SK-N-SH treated with all-trans-retinoic acid at 6 μM for 48 hours (cell line): ENCODE measurements at regions not wholly inside any gene's neighbourhood (a gene's known extent, or its start where the extent isn't known, plus 50 kb on each side); places are given as distances from the start of the nearest gene placed in this dataset.
"Not testable (repeated sequence)": the region's sequence is repeated elsewhere in the genome, so short reads cannot be mapped to it uniquely, and the experiment has no call there.

Source experiments
- ATAC-seq: fragments of 200-7000 bp; cut with Tn5 transposase; 3 replicates; pipeline ENCODE4 v1.9.1; 2020; ENCODE audit warnings: mild to moderate bottlenecking, moderate library complexity
- ARNTL ChIP-seq: fragments of 450-650 bp; formaldehyde crosslinking; IDR thresholded peaks from 2 replicates; pipeline ENCODE4 v1.5.0; 2020; ENCODE audit warnings: low read depth, mild to moderate bottlenecking, moderate library complexity, borderline replicate concordance
- BACH2 ChIP-seq: fragments of 250-450 bp; sonication (Bioruptor Pico); IDR thresholded peaks from 2 replicates; pipeline ENCODE4 v1.9.0; 2021; ENCODE audit warnings: mild to moderate bottlenecking, borderline replicate concordance
- CSDC2 ChIP-seq: fragments of 250-450 bp; sonication (Bioruptor Pico); IDR thresholded peaks from 2 replicates; pipeline ENCODE4 v1.5.0; 2020; ENCODE audit warnings: mild to moderate bottlenecking, moderate library complexity
- GLIS3 ChIP-seq: fragments of 250-450 bp; sonication (Bioruptor Pico); IDR thresholded peaks from 2 replicates; pipeline ENCODE4 v1.5.0; 2020; ENCODE audit warnings: mild to moderate bottlenecking, moderate library complexity
- OSR1 ChIP-seq: fragments of 250-450 bp; sonication (Bioruptor Pico); IDR thresholded peaks from 2 replicates; pipeline ENCODE4 v1.8.0; 2022; ENCODE audit warnings: moderate library complexity, mild to moderate bottlenecking, inconsistent platforms
- PPARA ChIP-seq: fragments of 250-450 bp; sonication (Bioruptor Pico); IDR thresholded peaks from 2 replicates; pipeline ENCODE4 v1.5.0; 2020; ENCODE audit warnings: mild to moderate bottlenecking, borderline replicate concordance
- RARB ChIP-seq: fragments of 250-450 bp; sonication (Bioruptor Pico); IDR thresholded peaks from 2 replicates; pipeline ENCODE4 v1.8.0; 2021; ENCODE audit warnings: mild to moderate bottlenecking, moderate library complexity
- SNAI2 ChIP-seq: fragments of 250-450 bp; sonication (Bioruptor Pico); IDR thresholded peaks from 2 replicates; pipeline ENCODE4 v1.5.0; 2020; ENCODE audit warnings: mild to moderate bottlenecking, moderate library complexity
- TCF4 ChIP-seq: fragments of 250-450 bp; sonication (Bioruptor Pico); IDR thresholded peaks from 2 replicates; pipeline ENCODE4 v1.8.0; 2021; ENCODE audit warnings: mild to moderate bottlenecking, moderate library complexity, borderline replicate concordance
- TOX ChIP-seq: fragments of 250-450 bp; sonication (Bioruptor Pico); IDR thresholded peaks from 2 replicates; pipeline ENCODE4 v1.8.0; 2021; ENCODE audit warnings: mild to moderate bottlenecking, moderate library complexity, borderline replicate concordance
- ZC3H10 ChIP-seq: fragments of 250-450 bp; sonication (Bioruptor Pico); IDR thresholded peaks from 2 replicates; pipeline ENCODE4 v1.5.1; 2021; ENCODE audit warnings: mild to moderate bottlenecking, moderate library complexity
- ZFP3 ChIP-seq: fragments of 250-450 bp; sonication (Bioruptor Pico); IDR thresholded peaks from 2 replicates; pipeline ENCODE4 v1.5.0; 2020; ENCODE audit warnings: mild to moderate bottlenecking, moderate library complexity
- ZFP30 ChIP-seq: fragments of 450-650 bp; formaldehyde crosslinking; IDR thresholded peaks from 2 replicates; pipeline ENCODE4 v1.5.0; 2022; ENCODE audit warnings: mild to moderate bottlenecking, moderate library complexity
- ZNF565 ChIP-seq: fragments of 450-650 bp; formaldehyde crosslinking; conservative IDR thresholded peaks from 2 replicates; pipeline ENCODE4 v1.5.0; 2020; ENCODE audit warnings: low read depth, mild to moderate bottlenecking, moderate library complexity
- ZNF70 ChIP-seq: fragments of 450-650 bp; formaldehyde crosslinking; IDR thresholded peaks from 2 replicates; pipeline ENCODE4 v1.5.0; 2020; ENCODE audit warnings: mild to moderate bottlenecking, moderate library complexity
- TF ChIP-seq, protein P1 (sequence below): fragments of 250-450 bp; sonication (Bioruptor Pico); IDR thresholded peaks from 2 replicates; pipeline ENCODE4 v1.8.0; 2020; ENCODE audit warnings: mild to moderate bottlenecking, moderate library complexity, borderline replicate concordance
- TF ChIP-seq, protein P2 (sequence below): fragments of 250-450 bp; sonication (Bioruptor Pico); IDR thresholded peaks from 2 replicates; pipeline ENCODE4 v1.8.0; 2021; ENCODE audit warnings: low read depth, mild to moderate bottlenecking, moderate library complexity, borderline replicate concordance
- TF ChIP-seq, protein P3 (sequence below): fragments of 250-450 bp; sonication (Bioruptor Pico); IDR thresholded peaks from 2 replicates; pipeline ENCODE4 v1.5.1; 2020; ENCODE audit warnings: low read depth, mild to moderate bottlenecking, moderate library complexity
- TF ChIP-seq, protein P4 (sequence below): fragments of 250-450 bp; sonication (Bioruptor Pico); IDR thresholded peaks from 2 replicates; pipeline ENCODE4 v1.5.1; 2021; ENCODE audit warnings: mild to moderate bottlenecking, moderate library complexity
- TF ChIP-seq, protein P5 (sequence below): fragments of 250-450 bp; sonication (Bioruptor Pico); IDR thresholded peaks from 2 replicates; pipeline ENCODE4 v1.5.0; 2020; ENCODE audit warnings: mild to moderate bottlenecking, moderate library complexity

DNA sequence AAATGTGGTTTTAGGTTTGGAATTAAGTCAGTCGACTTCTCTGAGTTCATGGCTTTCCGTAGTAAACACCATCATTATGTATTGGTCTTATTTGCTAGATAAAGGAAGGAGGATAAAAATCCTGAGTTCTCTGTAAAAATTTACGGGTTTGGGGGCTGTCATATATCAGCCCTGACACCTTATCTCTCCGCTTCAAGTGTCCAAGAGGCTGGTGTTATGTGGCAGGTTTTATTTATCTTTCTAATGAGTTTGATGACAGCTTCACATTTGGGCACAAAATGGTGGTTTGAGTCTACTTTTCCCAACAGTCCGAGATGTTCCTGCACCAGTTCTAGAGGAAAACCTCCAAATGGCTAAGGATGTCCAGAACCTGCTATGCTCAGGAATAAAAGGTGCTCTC, 67.3 kb upstream of the VSTM5 start (continued):
- TF ChIP-seq, protein P1, sequence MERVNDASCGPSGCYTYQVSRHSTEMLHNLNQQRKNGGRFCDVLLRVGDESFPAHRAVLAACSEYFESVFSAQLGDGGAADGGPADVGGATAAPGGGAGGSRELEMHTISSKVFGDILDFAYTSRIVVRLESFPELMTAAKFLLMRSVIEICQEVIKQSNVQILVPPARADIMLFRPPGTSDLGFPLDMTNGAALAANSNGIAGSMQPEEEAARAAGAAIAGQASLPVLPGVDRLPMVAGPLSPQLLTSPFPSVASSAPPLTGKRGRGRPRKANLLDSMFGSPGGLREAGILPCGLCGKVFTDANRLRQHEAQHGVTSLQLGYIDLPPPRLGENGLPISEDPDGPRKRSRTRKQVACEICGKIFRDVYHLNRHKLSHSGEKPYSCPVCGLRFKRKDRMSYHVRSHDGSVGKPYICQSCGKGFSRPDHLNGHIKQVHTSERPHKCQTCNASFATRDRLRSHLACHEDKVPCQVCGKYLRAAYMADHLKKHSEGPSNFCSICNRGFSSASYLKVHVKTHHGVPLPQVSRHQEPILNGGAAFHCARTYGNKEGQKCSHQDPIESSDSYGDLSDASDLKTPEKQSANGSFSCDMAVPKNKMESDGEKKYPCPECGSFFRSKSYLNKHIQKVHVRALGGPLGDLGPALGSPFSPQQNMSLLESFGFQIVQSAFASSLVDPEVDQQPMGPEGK (CRISPR knock-in tag), result no peak
- TF ChIP-seq GLIS3 (CRISPR knock-in tag) (no peak), ZNF70 (no peak), CSDC2 (CRISPR knock-in tag) (no peak), OSR1 (CRISPR knock-in tag) (no peak)

DNA sequence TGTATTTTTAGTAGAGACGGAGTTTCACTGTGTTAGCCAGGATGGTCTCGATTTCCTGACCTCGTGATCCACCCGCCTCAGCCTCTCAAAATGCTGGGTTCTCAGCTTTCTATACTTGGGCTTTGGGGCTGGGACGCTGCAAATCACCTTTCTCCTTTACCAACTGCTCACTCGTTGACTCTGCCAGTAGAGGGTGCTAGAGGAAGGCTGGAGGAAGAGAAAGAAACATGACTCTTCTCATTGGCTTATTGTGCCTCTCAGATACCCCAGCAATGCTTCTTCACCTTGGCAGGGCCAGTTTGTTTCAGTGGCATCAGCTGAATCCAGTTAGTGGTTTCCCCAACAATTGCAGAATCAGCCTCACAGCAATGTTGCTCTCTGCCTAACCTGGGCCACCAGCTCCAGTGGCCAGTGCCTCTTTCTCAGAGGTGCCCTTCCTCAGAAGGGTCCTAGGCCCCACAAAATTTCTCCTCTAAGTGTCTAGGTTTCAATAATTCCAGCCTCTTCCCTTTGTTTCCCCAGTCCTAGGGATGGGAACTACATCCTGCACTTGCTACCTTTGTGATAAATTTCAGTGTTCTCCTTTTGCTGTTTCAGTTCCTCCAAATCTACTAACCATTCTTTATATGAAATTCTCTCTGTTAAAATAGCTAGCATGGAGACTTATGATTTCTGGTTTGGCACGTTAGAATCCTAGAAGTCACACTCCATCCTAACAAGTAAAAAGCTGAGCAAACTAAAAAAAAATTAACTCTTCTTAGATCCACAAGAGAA, 71.5 kb upstream of the VSTM5 start:
- no peak for TF ChIP-seq BACH2 (CRISPR knock-in tag)
- TF ChIP-seq RARB (CRISPR knock-in tag), result no peak
- no peak for TF ChIP-seq ZNF565
- TF ChIP-seq TOX (CRISPR knock-in tag), result no peak
- peak; percentile 92 for ATAC-seq

DNA sequence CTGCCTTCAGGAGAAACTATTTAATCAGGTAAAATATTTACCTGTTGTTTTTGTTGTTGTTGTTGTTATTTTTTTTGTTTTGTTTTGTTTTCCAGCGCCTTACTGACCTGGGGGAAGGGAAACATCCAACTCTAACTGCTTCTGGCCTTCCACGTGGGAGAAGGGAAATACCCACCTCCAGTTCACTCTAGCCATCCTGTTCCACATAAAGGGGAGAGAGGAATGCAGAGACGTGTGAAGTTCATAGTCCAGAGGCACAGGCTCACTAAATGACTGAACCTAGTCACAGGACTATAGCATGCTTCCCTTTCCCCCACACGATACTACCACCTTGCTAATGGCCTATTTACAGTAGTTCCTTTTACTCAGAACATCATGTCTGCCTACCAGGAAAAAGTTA, 72.4 kb upstream of the VSTM5 start:
- no peak for TF ChIP-seq TCF4 (CRISPR knock-in tag)
- TF ChIP-seq, protein P2, sequence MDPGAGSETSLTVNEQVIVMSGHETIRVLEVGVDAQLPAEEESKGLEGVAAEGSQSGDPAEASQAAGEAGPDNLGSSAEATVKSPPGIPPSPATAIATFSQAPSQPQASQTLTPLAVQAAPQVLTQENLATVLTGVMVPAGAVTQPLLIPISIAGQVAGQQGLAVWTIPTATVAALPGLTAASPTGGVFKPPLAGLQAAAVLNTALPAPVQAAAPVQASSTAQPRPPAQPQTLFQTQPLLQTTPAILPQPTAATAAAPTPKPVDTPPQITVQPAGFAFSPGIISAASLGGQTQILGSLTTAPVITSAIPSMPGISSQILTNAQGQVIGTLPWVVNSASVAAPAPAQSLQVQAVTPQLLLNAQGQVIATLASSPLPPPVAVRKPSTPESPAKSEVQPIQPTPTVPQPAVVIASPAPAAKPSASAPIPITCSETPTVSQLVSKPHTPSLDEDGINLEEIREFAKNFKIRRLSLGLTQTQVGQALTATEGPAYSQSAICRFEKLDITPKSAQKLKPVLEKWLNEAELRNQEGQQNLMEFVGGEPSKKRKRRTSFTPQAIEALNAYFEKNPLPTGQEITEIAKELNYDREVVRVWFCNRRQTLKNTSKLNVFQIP (CRISPR knock-in tag), result no peak
- TF ChIP-seq ZFP3 (CRISPR knock-in tag), result no peak
- TF ChIP-seq BACH2 (CRISPR knock-in tag), result no peak
- TF ChIP-seq, protein P3, sequence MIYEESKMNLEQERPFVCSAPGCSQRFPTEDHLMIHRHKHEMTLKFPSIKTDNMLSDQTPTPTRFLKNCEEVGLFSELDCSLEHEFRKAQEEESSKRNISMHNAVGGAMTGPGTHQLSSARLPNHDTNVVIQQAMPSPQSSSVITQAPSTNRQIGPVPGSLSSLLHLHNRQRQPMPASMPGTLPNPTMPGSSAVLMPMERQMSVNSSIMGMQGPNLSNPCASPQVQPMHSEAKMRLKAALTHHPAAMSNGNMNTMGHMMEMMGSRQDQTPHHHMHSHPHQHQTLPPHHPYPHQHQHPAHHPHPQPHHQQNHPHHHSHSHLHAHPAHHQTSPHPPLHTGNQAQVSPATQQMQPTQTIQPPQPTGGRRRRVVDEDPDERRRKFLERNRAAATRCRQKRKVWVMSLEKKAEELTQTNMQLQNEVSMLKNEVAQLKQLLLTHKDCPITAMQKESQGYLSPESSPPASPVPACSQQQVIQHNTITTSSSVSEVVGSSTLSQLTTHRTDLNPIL, result no peak
- no peak for TF ChIP-seq ZC3H10
- no peak for TF ChIP-seq CSDC2 (CRISPR knock-in tag)
- TF ChIP-seq, protein P4, sequence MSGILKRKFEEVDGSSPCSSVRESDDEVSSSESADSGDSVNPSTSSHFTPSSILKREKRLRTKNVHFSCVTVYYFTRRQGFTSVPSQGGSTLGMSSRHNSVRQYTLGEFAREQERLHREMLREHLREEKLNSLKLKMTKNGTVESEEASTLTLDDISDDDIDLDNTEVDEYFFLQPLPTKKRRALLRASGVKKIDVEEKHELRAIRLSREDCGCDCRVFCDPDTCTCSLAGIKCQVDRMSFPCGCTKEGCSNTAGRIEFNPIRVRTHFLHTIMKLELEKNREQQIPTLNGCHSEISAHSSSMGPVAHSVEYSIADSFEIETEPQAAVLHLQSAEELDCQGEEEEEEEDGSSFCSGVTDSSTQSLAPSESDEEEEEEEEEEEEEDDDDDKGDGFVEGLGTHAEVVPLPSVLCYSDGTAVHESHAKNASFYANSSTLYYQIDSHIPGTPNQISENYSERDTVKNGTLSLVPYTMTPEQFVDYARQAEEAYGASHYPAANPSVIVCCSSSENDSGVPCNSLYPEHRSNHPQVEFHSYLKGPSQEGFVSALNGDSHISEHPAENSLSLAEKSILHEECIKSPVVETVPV, result no peak
- no peak for TF ChIP-seq ARNTL (CRISPR knock-in tag)
- TF ChIP-seq, protein P1 (CRISPR knock-in tag), result no peak
- TF ChIP-seq ZNF70, result no peak
- TF ChIP-seq ZFP30 (CRISPR knock-in tag), result no peak
- TF ChIP-seq ZNF565, result no peak
- TF ChIP-seq, protein P5, sequence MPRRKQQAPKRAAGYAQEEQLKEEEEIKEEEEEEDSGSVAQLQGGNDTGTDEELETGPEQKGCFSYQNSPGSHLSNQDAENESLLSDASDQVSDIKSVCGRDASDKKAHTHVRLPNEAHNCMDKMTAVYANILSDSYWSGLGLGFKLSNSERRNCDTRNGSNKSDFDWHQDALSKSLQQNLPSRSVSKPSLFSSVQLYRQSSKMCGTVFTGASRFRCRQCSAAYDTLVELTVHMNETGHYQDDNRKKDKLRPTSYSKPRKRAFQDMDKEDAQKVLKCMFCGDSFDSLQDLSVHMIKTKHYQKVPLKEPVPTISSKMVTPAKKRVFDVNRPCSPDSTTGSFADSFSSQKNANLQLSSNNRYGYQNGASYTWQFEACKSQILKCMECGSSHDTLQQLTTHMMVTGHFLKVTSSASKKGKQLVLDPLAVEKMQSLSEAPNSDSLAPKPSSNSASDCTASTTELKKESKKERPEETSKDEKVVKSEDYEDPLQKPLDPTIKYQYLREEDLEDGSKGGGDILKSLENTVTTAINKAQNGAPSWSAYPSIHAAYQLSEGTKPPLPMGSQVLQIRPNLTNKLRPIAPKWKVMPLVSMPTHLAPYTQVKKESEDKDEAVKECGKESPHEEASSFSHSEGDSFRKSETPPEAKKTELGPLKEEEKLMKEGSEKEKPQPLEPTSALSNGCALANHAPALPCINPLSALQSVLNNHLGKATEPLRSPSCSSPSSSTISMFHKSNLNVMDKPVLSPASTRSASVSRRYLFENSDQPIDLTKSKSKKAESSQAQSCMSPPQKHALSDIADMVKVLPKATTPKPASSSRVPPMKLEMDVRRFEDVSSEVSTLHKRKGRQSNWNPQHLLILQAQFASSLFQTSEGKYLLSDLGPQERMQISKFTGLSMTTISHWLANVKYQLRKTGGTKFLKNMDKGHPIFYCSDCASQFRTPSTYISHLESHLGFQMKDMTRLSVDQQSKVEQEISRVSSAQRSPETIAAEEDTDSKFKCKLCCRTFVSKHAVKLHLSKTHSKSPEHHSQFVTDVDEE, result no peak
- TF ChIP-seq RARB (CRISPR knock-in tag), result no peak
- TF ChIP-seq PPARA (CRISPR knock-in tag), result no peak
- TF ChIP-seq TOX (CRISPR knock-in tag), result no peak
- TF ChIP-seq SNAI2, result no peak
- ATAC-seq, result no peak

DNA sequence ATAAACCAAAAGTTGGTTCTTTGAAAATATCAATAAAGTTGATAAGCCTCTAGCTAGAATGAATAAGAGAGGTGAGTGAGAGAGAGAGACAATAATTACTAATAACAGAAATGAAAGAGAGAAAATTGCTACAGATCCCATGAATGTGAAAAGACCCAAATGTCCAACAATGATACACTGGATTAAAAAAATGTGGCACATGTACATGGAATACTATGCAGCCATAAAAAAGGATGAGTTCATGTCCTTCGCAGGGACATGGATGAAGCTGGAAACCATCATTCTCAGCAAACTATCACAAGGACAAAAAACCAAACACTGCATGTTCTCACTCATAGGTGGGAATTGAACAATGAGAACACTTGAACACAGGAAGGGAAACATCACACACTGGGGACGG, 75.7 kb upstream of the VSTM5 start:
- ATAC-seq, result not testable (repeated sequence)
